Ovary (tissue), 7 donors: ENCODE measurements at regions not wholly inside any gene's neighbourhood (a gene's known extent, or its start where the extent isn't known, plus 50 kb on each side); places are given as distances from the start of the nearest gene placed in this dataset.

Experiments
- DNase-seq, 5 donors: peaks; one replicate each; pipeline ENCODE4 v3.0.0-alpha.2; 2019 to 2020
- H3K27ac ChIP-seq, 2 donors: fragments of 200-600 bp; one replicate each; pipeline versions ENCODE4 v1.5.1 to v1.8.0; 2019 to 2022
- H3K27me3 ChIP-seq: fragments of 200-600 bp; one replicate; pipeline ENCODE4 v1.8.0; 2022
- H3K36me3 ChIP-seq: fragments of 200-600 bp; sonication (generic); one replicate; pipeline ENCODE4 v1.5.1; 2019
- H3K4me1 ChIP-seq: one replicate; pipeline ENCODE4 v1.8.1; 2013; ENCODE audit warnings: mild to moderate bottlenecking, moderate library complexity; ENCODE audit not compliant: insufficient read depth
- H3K4me3 ChIP-seq: fragments of 200-600 bp; sonication (generic); one replicate; pipeline ENCODE4 v1.5.1; 2017
- H3K9me3 ChIP-seq, 2 donors: fragments of 200-600 bp in 1 of 2; sonication (generic) in 1 of 2; one replicate each; pipeline versions ENCODE4 v1.5.1 to v1.8.1; 2013 to 2019; ENCODE audit warnings: mild to moderate bottlenecking in 1 of 2, moderate library complexity in 1 of 2
- EP300 ChIP-seq: sonication (generic); formaldehyde crosslinking; IDR thresholded peaks from one replicate; pipeline ENCODE4 v1.6.1; 2017; ENCODE audit warnings: antibody characterized with exemption
- POLR2A ChIP-seq: fragments of 450-650 bp; IDR thresholded peaks from one replicate; pipeline ENCODE4 v1.6.1; 2017; ENCODE audit warnings: antibody characterized with exemption, mild to moderate bottlenecking, moderate library complexity
- WGBS, 3 donors: extraction: QIAGEN DNeasy Blood & Tissue Kit in 1 of 3; methylation state at CpG; one replicate each; pipeline versions ENCODE4 v1.1.5 to v1.1.7; 2013 to 2017; 5-methylcytosine and 5-hydroxymethylcytosine counted together
- intact Hi-C, 4 donors: fragments of 100-400 bp; cut with DNase I; formaldehyde crosslinking; loops; one replicate each; pipeline versions ENCODE4 v1.11.0 to v1.15.1; 2022 to 2023
- TF ChIP-seq, protein P1 (sequence below), 3 donors: fragments of 450-650 bp in 2 of 3; fragments of 200-600 bp in 1 of 3; IDR thresholded peaks; one replicate each; pipeline versions ENCODE4 v1.5.1 to v1.8.0; 2016 to 2022; ENCODE audit warnings: antibody characterized with exemption in 3 of 3, mild to moderate bottlenecking in 1 of 3
- donor health status: DM: no; HTN: no; CAD: no; lungs with moderate emphysema.
- donor health status: DM: no; HTN: no; CAD: no.
- donor health status: Bipolar disorder and iron deficiency.
- donor health status: DM: no; HTN: no; CAD: no.
- donor health status: DM: yes; HTN: yes; CAD: no.

DNA sequence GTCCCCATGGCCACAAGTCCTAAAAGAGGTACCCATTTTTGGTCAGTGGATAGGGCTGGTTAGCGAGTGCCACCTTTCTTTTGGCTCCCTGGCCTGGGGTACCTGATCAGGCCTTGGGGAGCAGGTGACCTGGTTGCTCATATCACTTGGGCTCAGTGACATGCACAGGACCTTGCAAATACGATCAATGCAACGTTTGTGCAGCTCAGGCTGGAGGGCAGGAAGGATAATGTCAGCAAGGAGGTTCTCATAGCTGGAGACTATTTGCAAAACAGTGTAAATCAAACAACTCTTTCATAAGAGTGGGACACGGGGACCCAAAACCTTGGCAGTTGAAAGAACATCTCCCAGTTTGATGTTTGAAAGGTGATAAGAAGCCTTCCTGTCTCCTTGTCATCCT lies 127.4 kb upstream of the CADM1 start:
- Histone ChIP-seq H3K4me3 (no peak overlapping the region), H3K36me3 (no peaks in the 10 kb centered on the region), H3K9me3 (no peaks in the 10 kb centered on the region), H3K27ac (no peak overlapping the region), H3K27me3 (no peaks in the 10 kb centered on the region), H3K4me1 (no peaks in the 10 kb centered on the region)
- 81 to 88% (median 88%) methylated on average over 4 of the region's 4 CpGs for WGBS, 3 donors
- no peak for DNase-seq
- TF ChIP-seq, protein P1, sequence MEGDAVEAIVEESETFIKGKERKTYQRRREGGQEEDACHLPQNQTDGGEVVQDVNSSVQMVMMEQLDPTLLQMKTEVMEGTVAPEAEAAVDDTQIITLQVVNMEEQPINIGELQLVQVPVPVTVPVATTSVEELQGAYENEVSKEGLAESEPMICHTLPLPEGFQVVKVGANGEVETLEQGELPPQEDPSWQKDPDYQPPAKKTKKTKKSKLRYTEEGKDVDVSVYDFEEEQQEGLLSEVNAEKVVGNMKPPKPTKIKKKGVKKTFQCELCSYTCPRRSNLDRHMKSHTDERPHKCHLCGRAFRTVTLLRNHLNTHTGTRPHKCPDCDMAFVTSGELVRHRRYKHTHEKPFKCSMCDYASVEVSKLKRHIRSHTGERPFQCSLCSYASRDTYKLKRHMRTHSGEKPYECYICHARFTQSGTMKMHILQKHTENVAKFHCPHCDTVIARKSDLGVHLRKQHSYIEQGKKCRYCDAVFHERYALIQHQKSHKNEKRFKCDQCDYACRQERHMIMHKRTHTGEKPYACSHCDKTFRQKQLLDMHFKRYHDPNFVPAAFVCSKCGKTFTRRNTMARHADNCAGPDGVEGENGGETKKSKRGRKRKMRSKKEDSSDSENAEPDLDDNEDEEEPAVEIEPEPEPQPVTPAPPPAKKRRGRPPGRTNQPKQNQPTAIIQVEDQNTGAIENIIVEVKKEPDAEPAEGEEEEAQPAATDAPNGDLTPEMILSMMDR (IDR thresholded peaks at IDR 0.05) = no peak
- no peak for TF ChIP-seq EP300
- TF ChIP-seq POLR2A = no peak
- intact Hi-C loops = no loop called here

DNA sequence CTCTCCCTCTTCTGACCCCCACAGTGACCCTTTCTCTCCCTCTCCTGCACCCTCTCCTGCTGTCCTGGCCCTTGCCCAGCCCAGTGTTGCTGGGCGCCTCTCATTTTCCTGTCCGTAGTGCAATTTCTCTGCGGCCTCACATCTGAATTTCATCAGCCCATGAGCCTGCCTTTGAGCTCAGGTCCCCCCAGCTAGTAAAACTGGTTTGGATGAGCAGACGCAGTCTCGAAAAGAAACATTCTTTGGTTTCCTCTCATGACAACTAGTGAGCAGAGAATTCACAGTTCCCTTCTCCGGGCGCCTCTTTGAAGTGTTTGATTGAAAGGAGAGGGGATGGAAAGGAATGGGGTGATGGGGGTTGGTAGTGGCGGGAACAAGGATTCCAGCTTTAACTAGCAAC lies 126.0 kb upstream of the CADM1 start:
- no peak overlapping the region for H3K27ac ChIP-seq
- DNase-seq = no peak
- TF ChIP-seq, protein P1 (IDR thresholded peaks at IDR 0.05) = no peak
- no peak for TF ChIP-seq POLR2A
- no peak for TF ChIP-seq EP300
- H3K4me3 ChIP-seq = no peak overlapping the region
- WGBS, 3 donors = 67 to 73% (median 68%) methylated on average over 8 of the region's 8 CpGs
- H3K27me3 ChIP-seq = no peaks in the 10 kb centered on the region
- no peaks in the 10 kb centered on the region for H3K36me3 ChIP-seq
- intact Hi-C loops = no loop called here
- no peaks in the 10 kb centered on the region for H3K4me1 ChIP-seq
- H3K9me3 ChIP-seq = no peaks in the 10 kb centered on the region

DNA sequence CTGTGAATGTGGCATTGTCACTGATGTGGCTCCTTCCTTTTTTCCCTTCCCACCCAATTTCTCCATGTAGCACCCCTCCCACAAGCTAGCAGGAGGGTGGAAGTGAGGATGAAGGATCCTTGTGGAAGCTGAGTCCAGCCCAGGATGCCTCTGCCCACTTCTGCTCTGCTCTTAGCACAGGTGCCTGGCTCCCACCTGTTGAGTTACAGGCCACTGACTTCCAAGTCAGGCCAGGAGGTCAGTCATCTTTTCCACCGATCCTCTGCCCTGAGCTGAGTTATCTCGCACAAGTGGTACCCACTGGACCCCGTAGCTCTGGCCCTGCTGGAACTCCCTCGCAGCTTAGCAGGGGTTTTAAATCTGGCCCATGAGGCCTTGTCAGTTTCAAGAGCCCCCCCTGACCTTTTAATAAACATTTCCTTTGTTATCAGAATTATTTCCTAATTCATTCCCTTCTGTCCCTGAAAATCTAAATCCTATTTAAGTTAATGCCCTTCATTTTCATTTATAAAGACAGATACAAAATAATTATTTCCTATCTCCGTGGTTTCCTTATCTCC lies 125.3 kb upstream of the CADM1 start:
- no peaks in the 10 kb centered on the region for H3K4me1 ChIP-seq
- no peaks in the 10 kb centered on the region for H3K36me3 ChIP-seq
- H3K9me3 ChIP-seq = no peaks in the 10 kb centered on the region
- TF ChIP-seq POLR2A (no peak), EP300 (no peak)
- TF ChIP-seq, protein P1 (IDR thresholded peaks at IDR 0.05) = no peak
- no peaks in the 10 kb centered on the region for H3K27me3 ChIP-seq
- 66 to 73% (median 71%) methylated on average over 5 of the region's 5 CpGs for WGBS, 3 donors
- DNase-seq = no peak
- H3K4me3 ChIP-seq = no peak overlapping the region
- intact Hi-C loops = no loop called here
- H3K27ac ChIP-seq = no peak overlapping the region

DNA sequence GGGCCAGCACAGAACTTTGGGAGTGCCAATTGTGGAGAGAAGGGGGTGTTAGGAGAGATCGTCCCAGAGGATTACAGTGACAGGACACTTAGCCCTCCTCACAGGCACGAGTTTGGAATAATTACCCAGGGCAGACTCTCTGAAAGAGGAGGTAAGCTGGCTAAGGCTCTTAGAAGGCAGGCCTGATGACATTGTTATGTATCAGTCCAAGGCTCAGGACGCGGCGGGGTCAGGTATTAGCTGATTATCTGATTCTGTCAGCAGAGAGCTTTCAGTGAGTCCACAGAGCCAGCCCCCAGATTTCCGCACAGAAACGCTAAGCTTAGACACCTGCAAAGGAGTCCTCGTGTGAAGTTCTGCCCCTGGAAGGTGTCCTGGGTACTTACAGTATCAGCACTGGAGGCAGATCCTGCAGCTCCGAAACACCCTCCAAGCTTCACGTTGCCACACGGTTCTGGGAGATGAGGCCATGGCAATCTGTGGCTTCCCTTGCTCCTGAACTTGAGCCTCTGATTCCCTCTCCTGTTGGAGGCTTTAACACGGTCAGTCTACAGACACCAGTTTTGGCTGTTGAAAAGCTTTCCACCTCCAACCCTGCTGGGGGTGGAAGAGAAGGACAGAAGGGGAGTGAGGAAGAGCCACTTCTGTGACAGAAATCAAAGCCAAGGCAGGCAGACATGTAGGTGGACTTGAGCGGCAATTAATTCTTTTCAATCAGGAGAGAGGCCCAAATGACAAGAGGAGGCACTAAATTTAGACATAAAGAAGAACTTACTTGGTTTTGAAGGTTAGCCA lies 123.6 kb upstream of the CADM1 start:
- 90 to 93% (median 92%) methylated on average over 13 of the region's 13 CpGs for WGBS, 3 donors
- Histone ChIP-seq H3K27me3 (no peaks in the 10 kb centered on the region), H3K36me3 (no peaks in the 10 kb centered on the region), H3K27ac (no peak overlapping the region), H3K4me3 (no peak overlapping the region), H3K9me3 (no peaks in the 10 kb centered on the region), H3K4me1 (peaks cover 4% of the 10 kb centered on the region)
- no peak for DNase-seq
- TF ChIP-seq EP300 = no peak
- TF ChIP-seq POLR2A = no peak
- TF ChIP-seq, protein P1 (IDR thresholded peaks at IDR 0.05) = no peak
- intact Hi-C loops = no loop called here
